GM11168 (cell line): ENCODE measurements at regions not wholly inside any gene's neighbourhood (a gene's known extent, or its start where the extent isn't known, plus 50 kb on each side); places are given as distances from the start of the nearest gene placed in this dataset.

Source experiments
- in situ Hi-C: fragments of 300-500 bp; cut with MboI; formaldehyde crosslinking; loops from one replicate; pipeline ENCODE4 v1.12.0; 2022; ENCODE audit warnings: low sequenced_read_pairs; ENCODE audit not compliant: unreplicated experiment

GRCh38 chr14:34111953-34112352 is 161.1 kb upstream of the EGLN3 start:
- in situ Hi-C loops: no loop called here

- in situ Hi-C loops: no loop called here
These were observed 160.6 kb upstream of the EGLN3 start for GRCh38 chr14:34111505-34111904.

DNA sequence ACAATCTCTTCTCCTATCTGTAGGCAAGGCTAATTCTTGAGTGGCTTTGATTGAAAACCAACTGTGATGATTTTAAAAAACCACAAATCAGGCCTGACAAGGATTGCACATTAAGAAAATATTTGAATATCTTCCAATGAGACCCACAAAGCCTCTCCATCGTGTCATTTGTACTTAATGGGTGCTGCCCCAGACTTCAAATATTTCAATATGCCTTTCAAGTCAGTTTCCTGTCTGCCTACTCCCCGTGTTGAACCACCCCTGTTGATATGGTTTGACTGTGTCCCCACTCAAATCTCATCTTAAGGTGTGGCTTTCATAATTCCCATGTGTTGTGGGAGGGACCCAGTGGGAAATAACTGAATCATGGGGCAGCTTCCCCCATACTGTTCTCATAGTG is 159.7 kb upstream of the EGLN3 start:
- in situ Hi-C loops: no loop called here

DNA sequence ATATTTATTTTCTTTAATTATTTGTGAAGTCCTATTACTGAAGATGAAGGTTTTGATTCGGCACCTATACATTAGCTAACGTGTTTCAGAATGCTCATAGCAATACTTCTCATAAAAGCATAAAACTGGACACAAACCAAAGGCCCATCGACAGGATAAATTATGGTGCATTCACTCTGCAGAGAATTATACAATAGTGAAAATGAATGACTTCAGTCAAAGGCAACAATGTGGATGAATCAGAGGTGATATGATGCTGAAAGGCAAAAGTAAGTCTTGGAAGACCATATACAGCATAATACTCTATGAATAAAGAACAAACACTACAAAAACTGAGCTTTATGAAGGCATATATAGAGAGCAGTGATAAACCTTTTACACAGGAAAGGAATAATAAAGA is 156.6 kb upstream of the EGLN3 start:
- in situ Hi-C loops: no loop called here

- in situ Hi-C loops: no loop called here
These were observed 155.4 kb upstream of the EGLN3 start for GRCh38 chr14:34106310-34106709.

DNA sequence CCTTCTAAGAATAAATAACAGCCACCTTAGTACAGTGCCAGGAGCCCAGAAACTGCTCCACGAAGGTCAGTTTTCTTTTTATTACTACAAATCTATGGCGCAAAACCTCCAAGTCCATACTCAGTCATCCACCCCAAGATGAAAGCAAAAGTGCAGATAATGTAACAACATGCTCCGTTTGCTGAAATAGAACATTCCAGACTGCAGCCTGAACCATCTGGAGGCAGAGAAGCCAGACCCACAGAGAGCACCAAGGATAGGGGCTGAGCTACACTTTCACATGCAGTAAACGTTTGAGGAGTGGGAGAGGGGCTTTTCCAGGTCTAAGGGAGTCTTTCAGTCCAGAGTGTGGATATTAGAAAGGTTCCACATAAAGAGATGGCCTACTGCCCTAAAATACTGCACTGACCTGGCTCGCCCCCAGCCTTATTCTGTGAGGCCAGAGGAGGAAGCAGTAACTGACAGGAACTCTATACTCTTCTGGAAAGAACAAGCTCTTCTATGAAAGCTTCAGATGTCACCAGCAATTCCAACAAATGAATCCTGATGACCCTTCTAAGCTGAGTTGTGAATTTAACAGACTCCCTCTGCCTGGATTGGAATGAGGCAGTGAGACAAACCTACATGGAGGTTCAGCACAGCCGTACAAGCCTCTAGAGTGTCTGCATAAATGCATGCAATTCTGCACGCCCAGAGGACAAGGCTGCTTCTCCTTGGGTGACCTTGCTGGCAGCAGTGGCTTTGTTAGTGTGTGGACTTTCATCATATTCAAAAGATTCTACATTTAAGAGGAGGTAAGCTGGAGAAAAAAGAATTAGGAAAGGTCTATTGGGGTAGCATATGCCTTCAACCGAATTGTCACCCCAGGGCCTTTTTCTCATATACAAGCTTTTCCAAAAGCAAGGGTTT is 153.9 kb upstream of the EGLN3 start:
- in situ Hi-C loops: no loop called here

DNA sequence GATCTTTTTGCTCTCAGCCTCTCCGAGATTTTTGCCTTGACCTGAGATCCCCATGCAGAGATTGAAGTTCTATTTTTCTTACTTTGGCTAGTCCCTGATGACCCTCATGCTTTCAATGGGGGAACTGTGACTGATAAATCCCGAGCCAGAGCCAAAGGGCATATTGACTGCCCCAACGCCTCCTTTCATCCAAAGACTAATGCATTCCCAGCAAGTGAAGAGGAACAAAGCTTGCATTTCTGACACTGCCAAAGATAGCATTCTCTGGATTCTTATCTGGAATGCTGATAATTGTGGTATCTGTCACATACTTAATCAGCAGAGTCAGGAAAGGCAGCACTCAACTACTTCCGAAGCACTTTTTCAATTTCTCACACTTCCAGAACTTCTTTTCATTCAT is 152.3 kb upstream of the EGLN3 start:
- in situ Hi-C loops: no loop called here

GRCh38 chr14:34099635-34100034 is 148.8 kb upstream of the EGLN3 start:
- in situ Hi-C loops: no loop called here

DNA sequence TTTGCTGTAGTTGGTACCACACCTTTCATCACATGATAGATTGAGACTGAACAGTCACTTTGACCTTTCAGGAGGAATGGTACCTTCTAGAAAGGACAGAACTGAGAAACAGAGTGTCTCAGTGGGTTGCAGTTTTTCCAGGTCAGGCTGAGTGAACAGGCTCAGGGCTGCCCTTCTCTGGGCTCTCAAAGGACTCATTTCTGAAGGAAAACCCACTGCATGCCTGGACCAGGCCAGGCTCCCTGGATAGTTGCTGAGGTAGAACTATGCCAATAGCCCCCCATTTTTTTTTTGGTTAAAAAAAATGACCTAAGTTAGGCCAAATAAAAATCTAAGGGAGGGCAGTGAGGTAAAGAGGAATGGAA is 148.1 kb upstream of the EGLN3 start:
- in situ Hi-C loops: no loop called here

DNA sequence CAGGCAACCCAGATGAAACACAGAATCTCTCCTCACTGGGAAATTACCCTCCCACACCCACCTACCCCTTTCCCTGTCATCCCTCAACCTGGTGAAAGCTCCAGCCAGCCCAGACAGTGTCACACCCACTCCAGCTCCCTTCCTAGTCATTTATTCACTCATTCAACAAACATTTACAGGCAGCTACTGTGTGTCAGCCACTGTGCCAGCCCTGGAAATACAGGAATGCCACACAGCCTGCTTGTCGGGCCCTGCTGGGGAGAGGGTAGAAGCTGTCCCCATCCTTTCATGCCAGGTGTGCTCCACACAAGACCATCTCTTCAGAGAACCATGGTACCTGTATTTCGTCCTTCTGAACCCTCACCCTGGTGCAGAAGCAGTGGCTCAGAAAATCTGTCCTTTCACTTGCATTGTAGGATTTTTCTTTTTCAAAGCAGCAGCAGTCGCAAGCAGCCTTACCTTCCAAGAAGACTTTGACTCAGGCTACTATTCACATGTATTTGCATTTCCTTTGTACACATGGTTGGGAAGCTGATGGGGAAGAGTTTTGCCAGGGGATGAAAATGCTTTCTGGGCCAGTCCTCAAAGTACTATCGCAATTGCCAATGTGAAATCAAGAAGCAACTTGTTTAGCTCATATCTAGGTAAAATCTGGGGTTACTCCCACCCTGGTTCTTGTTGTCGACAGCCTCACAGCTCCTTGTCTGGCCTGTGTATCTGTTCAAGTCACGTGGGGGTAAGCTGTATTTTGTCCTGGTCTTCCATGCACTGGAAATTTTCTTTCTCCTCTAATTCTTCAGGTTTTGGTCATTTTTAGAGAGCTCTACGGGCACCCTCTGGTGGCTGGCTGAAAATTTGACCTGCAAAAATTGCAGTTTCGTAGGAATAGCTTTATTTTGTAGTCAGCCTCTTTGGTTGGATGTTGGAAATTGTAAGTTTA is 147.4 kb upstream of the EGLN3 start:
- in situ Hi-C loops: no loop called here

DNA sequence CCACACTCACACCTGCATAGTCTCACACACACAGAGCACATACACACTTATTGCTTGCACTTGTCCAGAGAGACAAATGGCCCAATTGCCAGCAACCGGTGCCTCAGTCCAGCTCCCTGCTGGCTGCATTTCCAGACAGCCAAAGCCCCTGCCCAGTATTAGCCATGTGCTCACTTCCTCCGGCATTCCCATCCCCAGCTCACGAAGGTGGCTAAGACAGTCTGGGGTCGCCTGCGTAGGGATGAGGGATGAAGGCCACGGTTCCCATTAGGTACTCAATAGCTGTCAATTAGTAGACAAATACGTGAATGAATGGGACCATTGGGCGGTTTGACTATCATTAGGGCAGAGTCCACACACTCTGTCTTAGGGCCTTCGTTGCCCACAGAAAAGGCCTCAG is 146.8 kb upstream of the EGLN3 start:
- in situ Hi-C loops: no loop called here

DNA sequence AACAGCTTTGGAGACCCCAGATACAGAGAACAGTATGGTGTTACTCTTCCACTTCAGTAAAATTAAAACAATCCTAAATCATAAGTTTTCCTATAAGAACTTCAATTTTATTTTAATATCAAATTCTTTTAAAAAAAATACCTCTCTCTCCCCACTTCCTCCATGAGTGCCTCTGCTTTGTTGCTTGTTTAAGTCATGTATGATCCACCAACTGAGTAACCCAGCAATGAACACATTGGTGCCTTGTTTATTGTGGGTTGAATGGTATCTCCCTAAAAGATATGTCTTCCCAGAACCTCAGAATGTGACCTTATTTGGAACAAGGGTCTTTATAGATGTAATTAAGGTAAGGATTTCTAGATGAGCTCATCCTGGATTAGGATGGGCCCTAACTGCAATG is 143.5 kb upstream of the EGLN3 start:
- in situ Hi-C loops: loop anchor here (5.0 kb wide), 1 partner anchor 257 kb away; no protein-coding TSS in a partner anchor

DNA sequence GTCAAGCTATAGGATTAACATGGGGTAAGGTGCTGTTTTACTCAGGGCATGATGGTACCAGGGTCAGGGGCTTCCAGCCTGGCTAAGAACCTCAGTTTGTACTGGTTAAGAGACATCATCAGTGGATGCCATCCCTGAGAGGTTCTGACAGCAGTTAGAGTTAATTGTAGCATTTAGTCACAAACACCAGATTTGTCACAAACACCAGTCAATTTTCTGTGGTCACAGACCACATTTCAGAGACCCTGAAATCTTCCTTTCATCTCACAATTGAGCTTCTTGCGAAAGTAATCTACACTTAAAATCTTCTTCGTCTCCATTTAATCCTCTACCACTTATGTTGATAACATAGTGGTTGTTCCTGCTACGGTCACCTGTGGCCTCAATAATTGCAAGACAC is 143.0 kb upstream of the EGLN3 start:
- in situ Hi-C loops: loop anchor here (5.0 kb wide), 1 partner anchor 257 kb away; no protein-coding TSS in a partner anchor

GRCh38 chr14:34090451-34090850 is 139.6 kb upstream of the EGLN3 start:
- in situ Hi-C loops: loop anchor here (5.0 kb wide), 1 partner anchor 253 kb away; no protein-coding TSS in a partner anchor

DNA sequence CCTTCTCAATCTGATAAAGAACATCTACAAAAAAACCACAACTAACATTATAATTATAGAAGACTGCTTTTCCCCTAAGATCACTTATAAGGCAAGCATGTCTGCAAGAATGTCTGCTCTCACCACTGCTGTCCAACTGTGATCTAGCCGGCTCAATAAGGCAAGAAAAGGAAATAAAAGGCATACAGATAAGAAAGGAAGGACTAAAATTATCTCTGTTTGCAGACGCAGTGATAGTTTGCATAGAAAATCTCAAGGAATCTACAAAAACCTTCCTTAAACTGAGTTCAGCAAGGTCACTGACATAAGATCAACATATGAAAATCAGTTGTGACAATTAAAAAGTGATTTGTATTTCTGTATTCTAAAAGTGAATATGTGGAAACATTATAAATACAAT is 138.0 kb upstream of the EGLN3 start:
- in situ Hi-C loops: no loop called here

DNA sequence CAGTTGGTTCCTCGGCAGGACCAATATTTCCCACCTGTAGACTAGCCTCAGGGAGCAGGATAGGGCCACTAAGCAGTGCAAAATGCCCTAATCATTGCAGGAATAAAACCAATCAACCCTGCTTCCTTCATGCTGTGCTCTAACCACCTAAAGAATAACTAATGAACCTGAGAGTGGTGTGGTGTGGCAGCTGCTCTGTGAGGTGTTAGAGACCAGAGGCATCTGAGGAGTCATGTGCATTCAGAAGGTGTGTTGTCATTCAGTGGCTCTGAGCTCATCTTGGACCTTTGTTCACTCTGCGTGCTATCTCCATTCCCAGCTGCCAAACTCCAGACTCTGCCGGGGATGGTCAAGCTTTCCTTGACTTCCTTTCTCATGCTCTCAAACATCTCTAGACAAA is 136.7 kb upstream of the EGLN3 start:
- in situ Hi-C loops: no loop called here

DNA sequence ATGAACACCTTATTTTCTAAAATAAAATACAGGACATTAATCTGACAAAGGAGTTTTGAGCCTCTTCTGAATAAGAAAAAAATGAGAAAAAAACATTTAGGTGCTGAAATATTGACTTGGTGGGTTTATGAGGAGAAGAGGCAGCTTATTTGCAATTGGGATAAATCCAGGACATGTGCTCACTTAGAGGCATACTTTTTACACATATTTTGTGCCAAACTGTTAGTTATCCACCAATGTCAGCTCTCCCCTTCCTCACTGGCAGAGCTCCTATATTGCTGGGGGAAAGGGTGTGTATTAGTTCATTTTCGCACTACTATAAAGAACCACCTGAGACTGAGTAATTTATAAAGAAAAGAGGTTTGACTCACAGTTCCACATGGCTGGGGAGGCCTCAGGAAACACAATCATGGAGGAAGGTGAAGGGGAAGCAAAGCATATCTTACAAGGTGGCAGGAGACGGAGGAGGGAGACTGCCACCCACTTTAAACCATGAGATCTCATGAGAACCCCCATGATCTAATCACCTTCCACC is 135.4 kb upstream of the EGLN3 start:
- in situ Hi-C loops: no loop called here

- in situ Hi-C loops: no loop called here
These were observed 134.8 kb upstream of the EGLN3 start for GRCh38 chr14:34085695-34086094.

GRCh38 chr14:34081576-34082136 is 130.8 kb upstream of the EGLN3 start:
- in situ Hi-C loops: no loop called here

DNA sequence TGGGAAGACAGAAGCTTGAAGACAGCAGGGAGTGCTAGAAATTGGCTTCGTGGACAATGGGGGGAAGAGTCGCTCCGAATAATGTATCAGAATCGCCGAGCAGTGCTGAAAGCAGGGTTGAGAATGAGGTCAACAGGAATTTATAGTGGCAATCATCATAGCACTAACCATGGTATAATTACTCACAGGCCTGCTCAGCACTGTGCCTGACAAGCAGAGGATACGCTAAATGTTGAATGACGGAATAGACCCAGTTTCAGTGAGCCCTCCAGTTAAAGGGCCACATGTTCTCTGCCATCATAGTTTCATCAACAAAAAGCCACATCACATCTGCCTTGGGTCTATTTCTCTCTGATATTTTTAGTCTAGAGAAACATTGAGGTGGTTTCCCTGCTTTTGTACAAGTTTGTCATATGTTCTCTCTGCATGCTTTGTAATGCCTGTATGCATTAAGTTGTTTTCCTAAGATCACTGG is 130.3 kb upstream of the EGLN3 start:
- in situ Hi-C loops: no loop called here
